HepG2 (cell line): ENCODE measurements at regions not wholly inside any gene's neighbourhood (a gene's known extent, or its start where the extent isn't known, plus 50 kb on each side); places are given as distances from the start of the nearest gene placed in this dataset.

Source experiments
- ATAC-seq: fragments of 200-7000 bp; cut with Tn5 transposase; 3 replicates; pipeline ENCODE4 v1.9.1; 2020; ENCODE audit warnings: mild to moderate bottlenecking, moderate library complexity
- BruUV-seq: library from RNA; stranded (reverse); fragments of 400-500 nt; replicated peaks from 2 replicates; lab custom pipeline; 2021; lab: Mats Ljungman, UMichigan
- CTCF ChIA-PET: fragments of 300-600 bp; formaldehyde crosslinking; extraction: SDS; loops from one replicate; lab custom pipeline; 2021; ENCODE audit warnings: low total read pairs, inconsistent platforms, low intra/inter-chr PET ratio; lab: Yijun Ruan, JAX
- POLR2A ChIA-PET: fragments of 350-600 bp; sonication (Branson Sonifier 250); formaldehyde crosslinking; loops from one replicate; lab custom pipeline; 2020; ENCODE audit warnings: antibody characterized with exemption, inconsistent platforms; lab: Yijun Ruan, JAX
- DNase-seq: peaks from one replicate; pipeline ENCODE4 v3.0.0-alpha.2; 2015; ENCODE audit warnings: low spot score
- FAIRE-seq: peaks from 3 replicates; lab custom pipeline; 2011; peaks lifted over from hg19 to GRCh38; lab: Jason Lieb, UNC
- H2AFZ ChIP-seq: one replicate; pipeline ENCODE4 v1.6.1; 2011; ENCODE audit warnings: low read length, inconsistent platforms
- H3K27ac ChIP-seq: fragments of 300-600 bp; 3 replicates; pipeline ENCODE4 v1.8.0; 2011; ENCODE audit warnings: mixed run types, mild to moderate bottlenecking, mixed read lengths, low read length, inconsistent platforms; ENCODE audit not compliant: insufficient read depth; ENCODE audit errors: extremely low read length
- H3K27me3 ChIP-seq, 2 experiments: fragments of 200-600 bp in 1 of 2; 2 replicates in 1 of 2; 3 replicates in 1 of 2; pipeline versions ENCODE4 v1.6.0 to v1.8.0; 2011; ENCODE audit warnings: low read length in 2 of 2, mild to moderate bottlenecking in 2 of 2, moderate library complexity in 2 of 2, inconsistent platforms in 1 of 2; ENCODE audit not compliant: insufficient read depth in 2 of 2, control insufficient read depth in 1 of 2
- H3K36me3 ChIP-seq, 2 experiments: fragments of 200-600 bp in 1 of 2; replicated peaks in 1 of 2; 2 replicates in 1 of 2; 3 replicates in 1 of 2; pipeline versions ENCODE4 v1.5.1 to v1.8.0; 2011; ENCODE audit warnings: low read length in 2 of 2, inconsistent platforms in 1 of 2; ENCODE audit not compliant: insufficient read depth in 2 of 2, control insufficient read depth in 1 of 2
- H3K4me1 ChIP-seq: 2 replicates; pipeline ENCODE4 v1.5.1; 2012; ENCODE audit warnings: low read length, inconsistent platforms; ENCODE audit not compliant: insufficient read depth
- H3K4me2 ChIP-seq: 2 replicates; pipeline ENCODE4 v1.6.0; 2011; ENCODE audit warnings: low read depth, low read length, inconsistent platforms
- H3K4me3 ChIP-seq, 3 experiments: fragments of 200-600 bp in 1 of 3; sonication (generic), shearing (Covaris generic) in 1 of 3; replicated peaks in 1 of 3; 2 replicates each; pipeline ENCODE4 v1.5.1; 2011 to 2016; ENCODE audit warnings: low read length in 3 of 3, inconsistent platforms in 2 of 3, low read depth in 2 of 3, mild to moderate bottlenecking in 2 of 3, control low read depth in 1 of 3, mixed read lengths in 1 of 3; ENCODE audit not compliant: insufficient read depth in 1 of 3
- H3K79me2 ChIP-seq: one replicate; pipeline ENCODE4 v1.6.1; 2011; ENCODE audit warnings: low read length, inconsistent platforms; ENCODE audit not compliant: insufficient read depth
- H3K9ac ChIP-seq: 2 replicates; pipeline ENCODE4 v1.6.0; 2011; ENCODE audit warnings: mild to moderate bottlenecking, low read depth, low read length, inconsistent platforms; ENCODE audit not compliant: insufficient read depth
- H3K9me3 ChIP-seq: 2 replicates; pipeline ENCODE4 v1.5.1; 2012; ENCODE audit warnings: mild to moderate bottlenecking, low read length
- H4K20me1 ChIP-seq: 2 replicates; pipeline ENCODE4 v1.6.0; 2011; ENCODE audit warnings: inconsistent platforms, mild to moderate bottlenecking, low read length, moderate library complexity; ENCODE audit not compliant: insufficient read depth
- EZH2 ChIP-seq: conservative IDR thresholded peaks from 2 replicates; pipeline ENCODE4 v1.6.1; 2012; ENCODE audit warnings: mild to moderate bottlenecking, low read depth, low read length, moderate library complexity
- FOXK1 ChIP-seq: sonication (generic); formaldehyde crosslinking; IDR thresholded peaks from 2 replicates; pipeline ENCODE4 v1.4.0; 2020; ENCODE audit warnings: low read depth, missing genetic modification reagents, borderline replicate concordance
- KDM5A ChIP-seq: fragments of 200-600 bp; sonication (generic); IDR thresholded peaks from 2 replicates; pipeline ENCODE4 v1.7.0; 2018; ENCODE audit warnings: antibody characterized with exemption, mild to moderate bottlenecking, low read length, borderline replicate concordance
- PHF21A ChIP-seq: sonication (generic); formaldehyde crosslinking; IDR thresholded peaks from 2 replicates; pipeline ENCODE4 v1.5.0; 2020; ENCODE audit warnings: mild to moderate bottlenecking, missing genetic modification reagents
- POLR2A ChIP-seq, 2 experiments: IDR thresholded peaks; 2 replicates each; pipeline ENCODE4 v1.6.1; 2011; ENCODE audit warnings: low read depth in 2 of 2, low read length in 2 of 2, mild to moderate bottlenecking in 1 of 2, moderate library complexity in 1 of 2; ENCODE audit not compliant: insufficient read depth in 1 of 2
- PPARG ChIP-seq: conservative IDR thresholded peaks from 2 replicates; pipeline ENCODE4 v1.6.1; 2016; ENCODE audit warnings: missing biosample characterization, missing genetic modification reagents
- RXRA ChIP-seq: sonication (generic); formaldehyde crosslinking; IDR thresholded peaks from 2 replicates; pipeline ENCODE4 v1.5.1; 2020; ENCODE audit warnings: missing genetic modification reagents
- TFE3 ChIP-seq: IDR thresholded peaks from 2 replicates; pipeline ENCODE4 v1.6.1; 2016
- ZIK1 ChIP-seq: sonication (generic); formaldehyde crosslinking; IDR thresholded peaks from 2 replicates; pipeline ENCODE4 v1.5.0; 2020; ENCODE audit warnings: mild to moderate bottlenecking, low read depth, missing genetic modification reagents, borderline replicate concordance
- ZNF343 ChIP-seq: sonication (generic); formaldehyde crosslinking; IDR thresholded peaks from 2 replicates; pipeline ENCODE4 v1.4.0; 2020; ENCODE audit warnings: mild to moderate bottlenecking, missing genetic modification reagents
- WGBS: methylation state at CpG from one replicate; pipeline ENCODE4 v1.1.6; 2017; ENCODE audit warnings: low lambda C conversion rate; 5-methylcytosine and 5-hydroxymethylcytosine counted together
- in situ Hi-C: cut with HindIII; loops from 2 replicates; pipeline ENCODE4 v1.10.0; 2017; ENCODE audit warnings: low pct_unique_long_range_greater_than_20kb; ENCODE audit not compliant: extremely low pct_ligation_motif_present
- intact Hi-C: fragments of 100-400 bp; cut with micrococcal nuclease; formaldehyde crosslinking; loops from one replicate; pipeline ENCODE4 v1.10.0; 2022; ENCODE audit not compliant: unreplicated experiment
- TF ChIP-seq, protein P1 (sequence below): sonication (generic); formaldehyde crosslinking; IDR thresholded peaks from 2 replicates; pipeline ENCODE4 v1.5.0; 2020; ENCODE audit warnings: missing genetic modification reagents

GRCh38 chr9:97771641-97772040, 74.5 kb upstream of the XPA start:
- in situ Hi-C loops: no loop called here
- no peak overlapping the region for H3K9ac ChIP-seq
- H3K79me2 ChIP-seq: no peaks in the 10 kb centered on the region
- no peak for ATAC-seq
- DNase-seq: no peak
- no peak overlapping the region for H3K4me2 ChIP-seq
- no peak overlapping the region for H2AFZ ChIP-seq
- no peak for TF ChIP-seq PPARG (CRISPR knock-in tag)
- TF ChIP-seq, protein P1, sequence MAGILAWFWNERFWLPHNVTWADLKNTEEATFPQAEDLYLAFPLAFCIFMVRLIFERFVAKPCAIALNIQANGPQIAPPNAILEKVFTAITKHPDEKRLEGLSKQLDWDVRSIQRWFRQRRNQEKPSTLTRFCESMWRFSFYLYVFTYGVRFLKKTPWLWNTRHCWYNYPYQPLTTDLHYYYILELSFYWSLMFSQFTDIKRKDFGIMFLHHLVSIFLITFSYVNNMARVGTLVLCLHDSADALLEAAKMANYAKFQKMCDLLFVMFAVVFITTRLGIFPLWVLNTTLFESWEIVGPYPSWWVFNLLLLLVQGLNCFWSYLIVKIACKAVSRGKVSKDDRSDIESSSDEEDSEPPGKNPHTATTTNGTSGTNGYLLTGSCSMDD (CRISPR knock-in tag): no peak
- no peak for TF ChIP-seq ZIK1 (CRISPR knock-in tag)
- no peak for TF ChIP-seq PHF21A (CRISPR knock-in tag)
- TF ChIP-seq RXRA (CRISPR knock-in tag): no peak
- TF ChIP-seq FOXK1: no peak
- no peak for TF ChIP-seq KDM5A
- TF ChIP-seq POLR2A (IDR thresholded peaks at IDR 0.05; ENCODE audit: insufficient read depth in 1 of 2, low read depth in 2 of 2, low read length in 2 of 2): no peak
- TF ChIP-seq TFE3 (CRISPR knock-in tag): no peak
- TF ChIP-seq ZNF343 (CRISPR knock-in tag): no peak
- TF ChIP-seq EZH2: no peak
- TF ChIP-seq, all 625 proteins: peak for 0
- ChIA-PET CTCF (no interaction called here), POLR2A (no interaction called here)
- no peak for FAIRE-seq
- Histone ChIP-seq H3K27me3 (0 out of 5 replicates have a peak, but pooled peaks cover 0 to 6% of the 10 kb centered on the region in 2 experiments), H3K4me3 (no peak overlapping the region), H3K27ac (no peak overlapping the region), H4K20me1 (no peaks in the 10 kb centered on the region), H3K4me1 (no peaks in the 10 kb centered on the region), H3K9me3 (no peaks in the 10 kb centered on the region), H3K36me3 (no peaks in the 10 kb centered on the region)
- BruUV-seq: no TSS peak
- WGBS: 49% methylated on average over 3 of the region's 3 CpGs
- intact Hi-C loops: no loop called here
